ENCODE measurements at regions not wholly inside any gene's neighbourhood (a gene's known extent, or its start where the extent isn't known, plus 50 kb on each side); places are given as distances from the start of the nearest gene placed in this dataset.

GRCh38 chr15:45867281-45867680 lies 232.5 kb downstream of the SQOR start:
- no peak for TF ChIP-seq CTCF (IDR thresholded peaks at IDR 0.05; ENCODE audit: low read depth, low read length, missing input control)
- TF ChIP-seq SP1 (IDR thresholded peaks at IDR 0.05) = no peak
- TF ChIP-seq REST (IDR thresholded peaks at IDR 0.05) = no peak
- TF ChIP-seq HNF4G (IDR thresholded peaks at IDR 0.05) = no peak
- TF ChIP-seq, protein P1, sequence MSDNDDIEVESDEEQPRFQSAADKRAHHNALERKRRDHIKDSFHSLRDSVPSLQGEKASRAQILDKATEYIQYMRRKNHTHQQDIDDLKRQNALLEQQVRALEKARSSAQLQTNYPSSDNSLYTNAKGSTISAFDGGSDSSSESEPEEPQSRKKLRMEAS (IDR thresholded peaks at IDR 0.05) = no peak
- no peak for TF ChIP-seq JUND (IDR thresholded peaks at IDR 0.05)
- no peak for TF ChIP-seq RAD21 (IDR thresholded peaks at IDR 0.05)
- no peak for TF ChIP-seq YY1 (IDR thresholded peaks at IDR 0.05)
